GM19324 (cell line): ENCODE measurements at regions not wholly inside any gene's neighbourhood (a gene's known extent, or its start where the extent isn't known, plus 50 kb on each side); places are given as distances from the start of the nearest gene placed in this dataset.

Source experiments
- ATAC-seq: cut with Tn5 transposase; IDR thresholded peaks from one replicate; pipeline ENCODE4 v1.9.1; 2021; ENCODE audit warnings: mild to moderate bottlenecking, moderate library complexity; ENCODE audit not compliant: unreplicated experiment, low FRiP score

DNA sequence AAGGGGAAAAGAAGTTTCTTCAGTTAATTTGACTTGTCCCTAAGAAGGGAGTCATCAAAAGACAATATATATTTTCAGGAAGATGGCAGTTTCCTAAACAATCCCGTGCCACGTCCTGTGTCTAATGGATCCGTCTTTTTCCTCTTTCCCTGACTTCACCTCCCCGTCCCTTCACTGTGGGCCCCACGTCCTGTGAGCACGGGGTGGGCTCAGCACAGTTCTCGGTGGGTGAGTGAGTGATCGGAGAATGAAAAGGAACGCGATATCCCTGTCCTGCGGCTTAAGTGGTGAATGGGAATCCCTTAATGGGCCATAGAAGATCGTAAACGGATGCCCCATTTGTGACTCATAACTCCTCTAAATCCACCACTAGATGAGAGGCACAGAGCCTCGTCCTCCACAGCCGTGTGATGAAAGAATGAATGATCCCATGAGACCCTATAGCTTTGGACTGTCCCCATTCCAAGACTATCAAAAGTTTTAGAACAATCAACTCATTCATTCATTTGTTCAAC is 63.5 kb upstream of the PITRM1 start:
- ATAC-seq = no peak

DNA sequence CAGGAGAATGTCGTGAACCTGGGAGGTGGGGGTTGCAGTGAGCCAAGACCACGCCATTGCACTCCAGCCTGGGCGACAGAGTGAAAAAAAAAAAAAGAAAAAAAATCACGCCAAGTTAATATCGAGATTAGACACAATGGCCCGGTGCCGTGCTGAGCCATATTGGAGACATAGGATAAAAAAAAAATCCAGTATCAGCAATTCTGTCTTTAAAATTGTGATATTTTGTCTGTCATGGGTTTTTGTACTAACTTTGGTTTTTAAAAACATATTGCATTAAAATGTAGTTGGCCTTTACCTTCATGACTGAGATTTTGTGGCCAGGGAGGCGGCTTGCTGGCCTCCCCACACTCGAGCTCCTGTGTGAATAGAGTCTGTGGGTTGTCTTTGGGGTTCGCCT is 62.8 kb upstream of the PITRM1 start:
- no peak for ATAC-seq

- ATAC-seq = no peak
Measured at GRCh38 chr10:3233486-3233990, 61.0 kb upstream of the PITRM1 start.

GRCh38 chr10:3231951-3232730 is 59.6 kb upstream of the PITRM1 start:
- no peak for ATAC-seq

GRCh38 chr10:3229815-3230214 is 57.2 kb upstream of the PITRM1 start:
- no peak for ATAC-seq

DNA sequence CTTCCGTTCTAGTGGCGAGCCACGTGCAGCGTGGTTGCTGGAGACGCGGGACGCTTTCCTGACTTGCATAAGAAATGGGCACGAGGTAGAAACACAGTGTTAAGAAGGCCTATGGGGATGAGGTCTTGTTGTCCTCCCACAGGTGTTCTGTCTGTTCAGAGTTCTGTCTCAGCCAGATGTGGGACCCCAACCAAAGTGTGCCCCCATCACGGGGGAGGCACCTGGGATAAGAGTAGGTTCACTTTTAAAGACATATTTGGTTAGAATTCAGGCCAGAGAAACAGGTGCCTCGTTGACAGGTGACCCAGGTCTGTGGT is 56.0 kb upstream of the PITRM1 start:
- ATAC-seq = no peak

DNA sequence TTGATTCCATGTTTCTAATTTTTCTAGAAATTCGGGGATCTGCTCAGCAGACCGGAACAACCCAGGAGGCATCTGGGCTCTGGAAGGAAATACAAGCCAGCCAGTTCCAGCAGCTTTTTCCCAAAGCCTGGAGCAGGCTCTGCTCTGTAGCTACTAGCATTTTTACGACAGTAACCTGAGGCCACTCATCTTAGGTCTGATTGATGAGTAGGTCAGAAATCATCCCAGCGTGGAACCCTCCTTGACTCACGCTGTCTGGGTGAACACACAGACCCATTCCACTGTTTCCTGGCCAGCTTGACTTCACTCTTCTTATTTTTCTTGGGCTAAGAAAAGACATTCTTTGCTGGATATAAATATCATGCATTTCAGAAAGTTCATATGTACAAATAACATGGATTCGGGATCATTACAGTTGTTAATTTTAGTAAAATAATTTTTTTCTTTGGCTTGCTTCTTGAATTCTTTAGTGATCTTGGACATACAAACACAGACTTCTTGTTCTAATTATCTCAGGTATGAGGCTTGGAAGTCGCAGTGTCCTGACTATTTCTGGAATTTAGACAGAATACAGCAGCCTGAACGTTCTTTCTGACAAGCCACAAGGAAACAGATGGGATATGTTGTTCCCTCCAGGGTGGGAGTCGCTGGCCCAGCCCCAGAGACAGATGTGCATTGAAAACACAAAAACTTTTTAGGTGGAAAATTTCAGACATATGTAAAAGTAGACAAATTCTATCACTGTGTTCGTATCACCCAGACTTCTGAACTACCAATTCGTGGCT is 54.6 kb upstream of the PITRM1 start:
- no peak for ATAC-seq

GRCh38 chr10:3225561-3225960 is 53.0 kb upstream of the PITRM1 start:
- no peak for ATAC-seq

DNA sequence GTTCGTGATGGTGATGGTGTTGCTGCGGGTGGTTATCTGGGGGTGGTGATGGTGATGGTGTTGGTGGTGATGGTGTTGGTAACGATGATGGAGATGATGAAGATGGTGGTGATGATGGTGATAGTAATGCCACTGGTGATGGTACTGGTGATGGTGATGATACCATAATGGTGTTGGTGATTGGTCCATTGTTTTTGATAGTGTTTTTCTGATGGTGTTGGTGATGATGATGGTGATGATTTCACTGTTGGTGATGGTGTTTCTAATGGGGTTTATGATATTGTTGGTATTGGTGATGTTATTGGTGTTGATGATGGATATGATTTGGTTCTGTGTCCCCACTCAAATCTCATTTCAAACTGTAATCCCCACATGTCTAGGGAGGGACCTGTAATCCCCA is 51.7 kb upstream of the PITRM1 start:
- ATAC-seq = no peak

DNA sequence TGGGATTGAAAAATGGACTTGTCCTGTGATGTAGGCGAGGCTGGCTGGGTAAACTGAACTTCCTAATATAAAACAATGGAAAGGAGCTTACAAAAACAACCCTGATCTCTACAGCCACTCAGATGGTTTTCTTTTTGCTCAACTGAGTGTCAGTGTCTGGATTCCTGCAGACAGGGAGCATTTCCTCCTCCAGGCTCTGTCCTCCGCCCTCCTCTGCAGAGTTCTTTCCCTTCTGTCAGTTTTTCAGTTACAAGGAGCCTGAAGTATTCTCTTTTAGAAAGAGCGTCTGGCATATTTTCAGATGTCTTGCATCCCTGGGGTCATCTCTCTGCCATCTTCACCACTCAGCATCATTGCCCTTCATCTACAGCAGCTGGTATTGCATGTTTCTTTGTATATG is 50.0 kb upstream of the PITRM1 start:
- ATAC-seq = no peak
